ENCODE measurements at regions not wholly inside any gene's neighbourhood (a gene's known extent, or its start where the extent isn't known, plus 50 kb on each side); places are given as distances from the start of the nearest gene placed in this dataset.

DNA sequence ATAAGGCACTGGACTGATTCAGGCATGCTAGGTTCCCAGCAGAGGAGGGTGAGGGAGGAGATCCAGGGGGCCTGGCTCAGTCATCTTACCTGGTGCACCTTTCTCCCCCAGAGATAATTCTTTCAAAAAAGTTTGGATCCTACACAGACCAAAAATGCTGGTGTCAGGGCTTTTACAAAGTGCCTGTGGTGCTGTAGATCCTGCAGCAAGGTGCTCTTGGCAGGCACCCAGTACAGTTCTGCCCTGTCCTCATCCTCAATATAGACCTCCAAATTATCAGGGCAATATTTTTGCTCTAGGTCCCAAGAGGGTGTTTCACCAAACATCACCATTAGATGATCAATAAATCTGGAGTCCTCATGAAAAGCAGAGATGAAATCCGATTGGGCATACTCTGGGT is 78.5 kb upstream of the IGFBP3 start:
- no peak for DNase-seq (ENCODE audit: low read depth)
- TF ChIP-seq CTCF (IDR thresholded peaks at IDR 0.05; ENCODE audit: low read depth, low read length, missing control alignments), result no peak

DNA sequence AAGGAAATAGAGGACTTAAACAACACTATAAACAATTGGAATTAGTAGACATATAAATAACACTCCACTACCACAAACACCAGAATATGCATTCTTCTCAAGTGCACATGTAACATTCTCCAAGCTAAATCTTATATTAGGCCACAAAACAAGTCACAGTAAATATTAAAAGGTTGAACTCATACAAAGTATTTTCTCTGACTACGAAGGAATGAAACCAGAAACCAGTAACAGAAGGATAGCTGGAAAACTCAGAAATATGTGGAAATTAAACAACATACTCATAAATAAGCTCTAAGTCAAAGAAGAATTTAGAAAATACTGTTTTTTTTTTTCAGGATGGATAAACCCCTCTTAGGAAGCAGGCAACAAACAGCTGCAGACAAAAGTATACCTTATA is 77.4 kb upstream of the IGFBP3 start:
- DNase-seq (ENCODE audit: low read depth), result no peak
- no peak for TF ChIP-seq CTCF (IDR thresholded peaks at IDR 0.05; ENCODE audit: low read depth, low read length, missing control alignments)
- no peak overlapping the region for H3K4me3 ChIP-seq (ENCODE audit: low read depth, low read length)

More for the DNA sequence above, 78.5 kb upstream of the IGFBP3 start:
- H3K4me3 ChIP-seq (ENCODE audit: low read depth, low read length), result no peak overlapping the region

- no peak for DNase-seq (ENCODE audit: low read depth)
- H3K4me3 ChIP-seq (ENCODE audit: low read depth, low read length), result no peak overlapping the region
- TF ChIP-seq CTCF (IDR thresholded peaks at IDR 0.05; ENCODE audit: low read depth, low read length, missing control alignments), result no peak
These were observed 72.5 kb upstream of the IGFBP3 start for GRCh38 chr7:45993621-45994020.

DNA sequence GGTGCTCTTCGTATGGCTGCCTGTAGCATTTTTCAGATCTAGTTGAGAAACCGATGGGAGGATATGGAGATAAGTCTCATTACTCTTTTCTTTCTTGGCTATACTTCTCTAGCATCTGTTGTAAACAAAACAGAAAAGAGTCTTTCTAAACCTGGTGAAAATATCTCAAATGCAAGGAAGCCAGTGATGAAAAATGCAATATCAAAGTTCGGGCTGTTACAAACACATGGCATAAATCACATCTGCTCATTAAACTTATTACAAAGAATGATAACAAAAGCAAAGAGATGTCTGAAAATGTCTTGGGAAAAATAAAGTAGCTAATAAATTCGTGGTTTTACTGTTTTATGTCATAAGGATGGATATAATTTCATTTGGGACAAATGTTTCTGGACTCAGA is 71.8 kb upstream of the IGFBP3 start:
- no peak for DNase-seq (ENCODE audit: low read depth)
- no peak overlapping the region for H3K4me3 ChIP-seq (ENCODE audit: low read depth, low read length)
- no peak for TF ChIP-seq CTCF (IDR thresholded peaks at IDR 0.05; ENCODE audit: low read depth, low read length, missing control alignments)

DNA sequence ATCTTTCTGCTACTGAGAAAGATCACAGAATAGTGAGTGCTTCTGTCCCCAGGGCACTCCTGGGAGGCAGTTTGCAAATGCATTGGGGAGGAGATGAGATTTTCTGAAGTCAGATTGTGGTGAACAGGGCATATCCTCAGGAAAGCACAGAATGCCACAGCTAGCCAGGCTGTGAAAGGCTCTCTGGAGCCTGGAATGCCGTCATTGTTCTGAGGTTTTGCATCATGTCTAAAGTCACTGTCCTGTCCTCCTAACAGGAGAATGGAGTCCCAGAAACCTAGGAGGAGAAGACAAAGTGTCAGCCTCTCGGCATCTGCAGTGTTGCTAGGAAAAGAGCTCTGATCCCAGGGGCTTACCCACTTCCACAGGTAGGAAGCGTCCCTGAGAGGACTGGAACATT is 69.2 kb upstream of the IGFBP3 start:
- no peak overlapping the region for H3K4me3 ChIP-seq (ENCODE audit: low read depth, low read length)
- no peak for TF ChIP-seq CTCF (IDR thresholded peaks at IDR 0.05; ENCODE audit: low read depth, low read length, missing control alignments)
- DNase-seq (ENCODE audit: low read depth), result no peak

DNA sequence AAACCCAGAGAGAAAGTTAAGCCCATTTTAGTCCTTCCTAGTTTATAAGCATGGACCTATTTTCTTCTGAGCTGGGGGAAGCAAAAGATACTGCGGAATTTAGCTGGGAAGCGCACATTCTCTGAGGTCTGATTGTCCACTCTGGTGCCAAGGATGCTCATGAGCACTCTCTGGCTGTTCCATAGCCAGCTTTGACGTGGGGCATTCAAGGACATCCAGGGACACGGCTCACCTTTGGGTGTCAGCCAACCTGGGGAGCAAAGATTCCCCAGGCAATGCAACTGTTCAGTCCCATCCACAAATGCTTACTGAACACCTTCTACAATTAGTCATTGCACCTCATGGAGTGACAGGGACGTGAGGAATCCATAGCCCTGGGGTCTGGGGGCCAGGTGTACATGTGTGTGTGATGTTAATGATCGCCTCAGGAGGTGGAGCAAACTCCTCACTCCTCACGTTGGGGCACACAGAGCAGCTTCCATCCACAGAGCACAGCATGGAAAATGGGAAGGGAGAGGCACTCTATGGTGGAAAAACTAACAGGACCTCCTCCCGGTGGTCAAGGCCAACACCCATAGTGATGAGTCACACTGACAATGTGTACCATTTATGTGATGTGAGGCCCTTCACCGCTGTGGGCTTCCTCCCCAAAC is 67.5 kb upstream of the IGFBP3 start:
- H3K4me3 ChIP-seq (ENCODE audit: low read depth, low read length), result no peak overlapping the region
- no peak for TF ChIP-seq CTCF (IDR thresholded peaks at IDR 0.05; ENCODE audit: low read depth, low read length, missing control alignments)
- DNase-seq (ENCODE audit: low read depth), result no peak
